Sigmoid colon (tissue), 6 donors: ENCODE measurements at regions not wholly inside any gene's neighbourhood (a gene's known extent, or its start where the extent isn't known, plus 50 kb on each side); places are given as distances from the start of the nearest gene placed in this dataset.

Source experiments
- DNase-seq: peaks from one replicate; pipeline ENCODE4 v3.0.0-alpha.2; 2019
- H3K27ac ChIP-seq, 4 donors: fragments of 200-600 bp; sonication (generic); one replicate each; pipeline ENCODE4 v1.5.1; 2016 to 2019; ENCODE audit warnings: mild to moderate bottlenecking in 1 of 4
- H3K27me3 ChIP-seq, 3 donors: fragments of 200-600 bp; sonication (generic); one replicate each; pipeline ENCODE4 v1.5.1; 2019; ENCODE audit warnings: mild to moderate bottlenecking in 1 of 3
- H3K36me3 ChIP-seq, 4 donors: fragments of 200-600 bp; sonication (generic); one replicate each; pipeline ENCODE4 v1.5.1; 2016 to 2019
- H3K4me1 ChIP-seq, 4 donors: fragments of 200-600 bp; sonication (generic); one replicate each; pipeline ENCODE4 v1.5.1; 2017 to 2019
- H3K4me3 ChIP-seq, 4 donors: fragments of 200-600 bp; sonication (generic); one replicate each; pipeline ENCODE4 v1.5.1; 2017 to 2019; ENCODE audit warnings: mild to moderate bottlenecking in 2 of 4, moderate library complexity in 1 of 4
- H3K9me3 ChIP-seq, 4 donors: fragments of 200-600 bp in 3 of 4; sonication (generic) in 3 of 4; one replicate each; pipeline versions ENCODE4 v1.5.1 to v1.6.1; 2013 to 2019
- CTCF ChIP-seq, 4 experiments: fragments of 450-650 bp in 3 of 4; fragments of 200-600 bp in 1 of 4; IDR thresholded peaks; one replicate each; pipeline ENCODE4 v1.5.1; 2016 to 2019; ENCODE audit warnings: antibody characterized with exemption in 4 of 4, mild to moderate bottlenecking in 3 of 4, moderate library complexity in 2 of 4
- EP300 ChIP-seq, 4 donors: sonication (generic); formaldehyde crosslinking; IDR thresholded peaks; one replicate each; pipeline ENCODE4 v1.6.1; 2017; ENCODE audit warnings: antibody characterized with exemption in 4 of 4
- POLR2A ChIP-seq, 2 donors: fragments of 450-650 bp; IDR thresholded peaks; one replicate each; pipeline ENCODE4 v1.6.1; 2016; ENCODE audit warnings: antibody characterized with exemption in 2 of 2, mild to moderate bottlenecking in 2 of 2, moderate library complexity in 2 of 2
- POLR2AphosphoS5 ChIP-seq, 4 donors: sonication (generic); formaldehyde crosslinking; IDR thresholded peaks; one replicate each; pipeline ENCODE4 v1.6.1; 2017; ENCODE audit warnings: antibody characterized with exemption in 4 of 4
- WGBS, 2 donors: extraction: QIAGEN DNeasy Blood & Tissue Kit; methylation state at CpG; one replicate each; pipeline ENCODE4 v1.1.7; 2013; 5-methylcytosine and 5-hydroxymethylcytosine counted together
- intact Hi-C: fragments of 100-400 bp; cut with DNase I; formaldehyde crosslinking; loops from one replicate; pipeline ENCODE4 v1.15.1; 2023
- donor health status: healthy with polysubstance abuse.
- donor health status: healthy.

GRCh38 chr20:6668546-6668945 is 98.9 kb upstream of the BMP2 start:
- Histone ChIP-seq H3K4me3 (no peak overlapping the region), H3K9me3 (no peaks in the 10 kb centered on the region), H3K27ac (no peak overlapping the region), H3K27me3 (no peaks in the 10 kb centered on the region), H3K36me3 (no peaks in the 10 kb centered on the region), H3K4me1 (no peaks in the 10 kb centered on the region)
- intact Hi-C loops = no loop called here
- TF ChIP-seq POLR2AphosphoS5 (IDR thresholded peaks at IDR 0.05) = no peak
- TF ChIP-seq EP300 (IDR thresholded peaks at IDR 0.05) = no peak
- no peak for TF ChIP-seq POLR2A (IDR thresholded peaks at IDR 0.05)
- DNase-seq = no peak

DNA sequence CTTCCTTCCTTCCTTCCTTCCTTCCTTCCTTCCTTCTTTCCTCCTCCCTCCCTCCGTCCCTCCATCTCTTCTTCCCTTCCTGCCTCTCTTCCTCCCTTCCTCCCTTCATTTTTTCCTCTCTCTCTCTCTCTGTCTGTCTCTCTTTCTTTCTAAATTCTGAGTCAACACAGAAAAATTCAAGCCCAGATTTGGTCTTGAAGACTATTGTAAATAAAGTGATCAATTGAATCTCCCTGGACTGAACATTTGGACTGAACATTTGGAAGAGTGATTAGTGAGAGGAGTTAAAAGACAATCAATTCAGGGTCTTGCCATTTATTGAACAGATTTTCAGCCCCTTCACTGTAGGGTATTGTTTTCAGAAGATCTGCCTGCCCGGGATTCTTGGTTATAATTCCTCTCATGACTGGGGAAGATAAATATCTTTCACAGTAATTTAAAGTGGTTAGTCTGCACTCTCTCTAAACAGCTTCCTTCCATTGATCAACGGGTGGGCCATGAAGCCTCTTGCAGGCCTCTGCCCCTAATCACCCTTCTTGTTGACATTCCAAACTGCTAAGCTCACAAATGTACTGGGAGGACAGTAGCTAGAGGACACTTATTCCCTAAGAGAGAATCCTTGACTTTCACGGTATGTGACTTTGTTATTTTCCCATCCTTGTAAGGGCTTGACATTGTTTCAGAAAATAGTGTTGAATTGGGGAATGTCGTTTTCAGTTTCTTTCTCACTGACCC is 101.7 kb upstream of the BMP2 start:
- H3K36me3 ChIP-seq = no peaks in the 10 kb centered on the region
- intact Hi-C loops = no loop called here
- no peak overlapping the region for H3K4me3 ChIP-seq
- no peak for DNase-seq
- no peaks in the 10 kb centered on the region for H3K27me3 ChIP-seq
- H3K4me1 ChIP-seq = no peaks in the 10 kb centered on the region
- TF ChIP-seq POLR2A (IDR thresholded peaks at IDR 0.05) (no peak), CTCF (IDR thresholded peaks at IDR 0.05) (no peak), POLR2AphosphoS5 (IDR thresholded peaks at IDR 0.05) (no peak), EP300 (IDR thresholded peaks at IDR 0.05) (no peak)
- 72 to 75% methylated on average over 5 of the region's 5 CpGs for WGBS, 2 donors
- no peak overlapping the region for H3K27ac ChIP-seq
- no peaks in the 10 kb centered on the region for H3K9me3 ChIP-seq

DNA sequence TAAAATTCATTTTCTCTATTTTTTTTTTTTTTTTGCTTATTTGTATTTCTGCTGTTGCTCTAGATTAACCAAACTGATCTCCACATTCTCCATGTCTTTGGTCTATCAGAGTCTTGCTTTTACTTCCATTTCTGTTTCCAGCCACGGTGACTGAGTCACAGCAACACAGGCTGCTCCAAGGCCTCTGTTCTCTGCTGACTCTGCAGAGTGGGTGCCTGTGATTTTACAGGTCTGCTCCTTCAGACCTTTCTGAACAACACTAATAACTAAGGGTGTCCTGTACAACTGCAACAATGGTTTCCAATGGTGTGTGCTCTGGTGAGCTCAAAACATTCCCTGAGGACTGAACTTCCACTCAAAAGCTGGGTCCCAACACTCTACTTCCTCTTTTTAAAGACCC is 102.3 kb upstream of the BMP2 start:
- Histone ChIP-seq H3K27me3 (no peaks in the 10 kb centered on the region), H3K4me1 (no peaks in the 10 kb centered on the region), H3K9me3 (no peaks in the 10 kb centered on the region), H3K27ac (no peak overlapping the region), H3K4me3 (no peak overlapping the region), H3K36me3 (no peaks in the 10 kb centered on the region)
- no peak for DNase-seq
- 80 to 82% methylated on average over 1 of the region's 1 CpG for WGBS, 2 donors
- intact Hi-C loops = no loop called here
- TF ChIP-seq POLR2A (IDR thresholded peaks at IDR 0.05) (no peak), EP300 (IDR thresholded peaks at IDR 0.05) (no peak), CTCF (IDR thresholded peaks at IDR 0.05) (no peak), POLR2AphosphoS5 (IDR thresholded peaks at IDR 0.05) (no peak)

DNA sequence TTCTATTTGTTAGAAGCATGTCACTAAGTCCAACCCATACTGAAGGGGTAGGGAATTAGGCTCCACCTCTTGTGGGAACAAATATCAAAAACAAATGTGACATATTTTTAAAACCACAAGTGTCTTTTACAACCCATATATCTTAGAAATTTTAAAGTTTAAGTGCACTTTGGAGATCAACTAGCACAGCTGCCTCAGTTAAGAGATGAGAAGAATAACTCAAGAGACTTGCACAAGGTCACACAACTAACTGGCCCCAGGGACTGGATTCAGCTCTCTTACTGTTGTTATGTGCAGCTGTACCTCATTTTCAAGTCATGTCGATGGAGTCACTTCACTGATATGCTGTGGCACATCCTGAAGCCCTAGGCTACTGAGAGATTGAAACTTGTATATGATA is 102.9 kb upstream of the BMP2 start:
- Histone ChIP-seq H3K4me3 (no peak overlapping the region), H3K9me3 (no peaks in the 10 kb centered on the region), H3K27ac (no peak overlapping the region), H3K36me3 (no peaks in the 10 kb centered on the region), H3K4me1 (no peaks in the 10 kb centered on the region), H3K27me3 (no peaks in the 10 kb centered on the region)
- WGBS, 2 donors = 87 to 96% methylated on average over 1 of the region's 1 CpG
- intact Hi-C loops = no loop called here
- no peak for DNase-seq
- TF ChIP-seq POLR2A (IDR thresholded peaks at IDR 0.05) = no peak
- TF ChIP-seq EP300 (IDR thresholded peaks at IDR 0.05) = no peak
- TF ChIP-seq CTCF (IDR thresholded peaks at IDR 0.05) = no peak
- no peak for TF ChIP-seq POLR2AphosphoS5 (IDR thresholded peaks at IDR 0.05)

DNA sequence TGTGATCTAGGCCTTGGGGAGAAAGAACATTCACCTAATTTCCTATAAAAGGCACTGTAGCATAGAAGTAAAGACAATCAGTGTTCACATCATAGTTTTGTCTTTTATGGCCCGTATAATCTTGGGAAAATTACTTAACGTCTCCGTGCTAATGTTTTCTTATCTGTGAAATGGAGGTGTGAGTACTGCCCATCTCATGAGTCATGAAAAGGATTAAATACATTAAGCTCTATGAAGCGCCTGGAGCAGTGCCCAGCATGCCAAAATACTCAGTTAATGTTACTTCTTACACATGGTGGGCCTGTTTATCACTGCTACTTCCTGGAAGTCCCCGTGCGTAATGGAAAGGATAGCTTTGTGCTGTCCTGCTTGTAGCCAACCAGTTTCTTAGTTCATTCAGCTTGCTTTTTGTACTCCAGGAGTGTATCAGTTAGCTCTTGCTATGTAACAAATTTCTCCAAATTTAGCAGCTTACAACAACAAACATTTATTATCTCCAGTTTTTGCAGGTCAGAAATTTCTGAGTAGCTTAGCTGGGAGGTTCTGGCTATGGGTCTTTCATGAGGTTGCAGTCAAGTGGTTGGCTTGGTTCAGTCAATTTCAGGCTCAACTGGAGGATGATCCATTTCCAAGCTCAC is 103.6 kb upstream of the BMP2 start:
- Histone ChIP-seq H3K27ac (no peak overlapping the region), H3K9me3 (no peaks in the 10 kb centered on the region), H3K27me3 (no peaks in the 10 kb centered on the region), H3K4me3 (no peak overlapping the region), H3K36me3 (no peaks in the 10 kb centered on the region), H3K4me1 (no peaks in the 10 kb centered on the region)
- intact Hi-C loops = no loop called here
- TF ChIP-seq EP300 (IDR thresholded peaks at IDR 0.05) (no peak), POLR2A (IDR thresholded peaks at IDR 0.05) (no peak), POLR2AphosphoS5 (IDR thresholded peaks at IDR 0.05) (no peak), CTCF (IDR thresholded peaks at IDR 0.05) (no peak)
- no peak for DNase-seq
- 19 to 66% methylated on average over 6 of the region's 6 CpGs for WGBS, 2 donors
